A673 (cell line): ENCODE measurements at regions not wholly inside any gene's neighbourhood (a gene's known extent, or its start where the extent isn't known, plus 50 kb on each side); places are given as distances from the start of the nearest gene placed in this dataset.

Experiments
- BruUV-seq: library from RNA; stranded (reverse); fragments of 400-500 nt; replicated peaks from 2 replicates; lab custom pipeline; 2021; lab: Mats Ljungman, UMichigan
- CTCF ChIA-PET: fragments of 300-600 bp; sonication (Branson Sonifier 250); formaldehyde crosslinking; loops from one replicate; lab custom pipeline; 2022; ENCODE audit warnings: antibody characterized with exemption; lab: Charles Lee
- POLR2A ChIA-PET: fragments of 300-600 bp; sonication (Branson Sonifier 250); formaldehyde crosslinking; loops from one replicate; lab custom pipeline; 2022; ENCODE audit warnings: antibody characterized with exemption; ENCODE audit not compliant: low non-redundant PET; lab: Charles Lee
- DNase-seq: peaks from one replicate; pipeline ENCODE4 v3.0.0-alpha.2; 2015; ENCODE audit warnings: low spot score
- H3K27ac ChIP-seq: fragments of 200-600 bp; sonication (generic); 2 replicates; pipeline ENCODE4 v1.5.1; 2016; ENCODE audit warnings: mixed run types, low read depth, mild to moderate bottlenecking, mixed read lengths, antibody characterized with exemption, low read length; ENCODE audit not compliant: poor library complexity, severe bottlenecking
- H3K27me3 ChIP-seq: fragments of 200-600 bp; sonication (generic); replicated peaks from 2 replicates; pipeline ENCODE4 v1.6.1; 2017; ENCODE audit warnings: mixed run types, low read depth, mild to moderate bottlenecking, mixed read lengths, antibody characterized with exemption, low read length; ENCODE audit not compliant: insufficient read depth, poor library complexity
- H3K36me3 ChIP-seq: fragments of 200-600 bp; sonication (generic); 2 replicates; pipeline ENCODE4 v1.6.1; 2016; ENCODE audit warnings: mixed run types, mild to moderate bottlenecking, mixed read lengths, antibody characterized with exemption, low read length; ENCODE audit not compliant: insufficient read depth, poor library complexity, severe bottlenecking
- H3K4me1 ChIP-seq: fragments of 200-600 bp; sonication (generic); 2 replicates; pipeline ENCODE4 v1.6.1; 2017; ENCODE audit warnings: mixed run types, mild to moderate bottlenecking, mixed read lengths, antibody characterized with exemption, low read length; ENCODE audit not compliant: insufficient read depth, poor library complexity, severe bottlenecking
- H3K4me3 ChIP-seq: fragments of 200-600 bp; sonication (generic); 2 replicates; pipeline ENCODE4 v1.5.1; 2016; ENCODE audit warnings: low read depth, mixed run types, mild to moderate bottlenecking, mixed read lengths, low read length; ENCODE audit not compliant: poor library complexity, severe bottlenecking
- H3K9me3 ChIP-seq: fragments of 200-600 bp; sonication (generic); 2 replicates; pipeline ENCODE4 v1.6.1; 2016; ENCODE audit warnings: mixed run types, low read depth, mild to moderate bottlenecking, mixed read lengths, antibody characterized with exemption, low read length; ENCODE audit not compliant: poor library complexity, severe bottlenecking
- CTCF ChIP-seq: fragments of 300-800, 200-600 bp; sonication (generic); conservative IDR thresholded peaks from 2 replicates; pipeline ENCODE4 v1.5.1; 2017; ENCODE audit warnings: low read depth, mild to moderate bottlenecking, antibody characterized with exemption, low read length, moderate library complexity, mixed read lengths
- EZH2 ChIP-seq: fragments of 200-600 bp; sonication (generic); IDR thresholded peaks from 2 replicates; pipeline ENCODE4 v1.6.1; 2017; ENCODE audit warnings: borderline replicate concordance, low read depth, mild to moderate bottlenecking, mixed read lengths, antibody characterized with exemption, low read length; ENCODE audit not compliant: poor library complexity, severe bottlenecking
- intact Hi-C: fragments of 100-400 bp; cut with micrococcal nuclease; formaldehyde crosslinking; loops from one replicate; pipeline ENCODE4 v1.10.0; 2022; ENCODE audit not compliant: unreplicated experiment

- Histone ChIP-seq H3K4me1 (peaks cover 12% of the 10 kb centered on the region), H3K27me3 (no peaks in the 10 kb centered on the region), H3K27ac (no peak overlapping the region), H3K36me3 (no peaks in the 10 kb centered on the region), H3K9me3 (no peaks in the 10 kb centered on the region), H3K4me3 (no peak overlapping the region)
- TF ChIP-seq CTCF (no peak), EZH2 (no peak)
- ChIA-PET CTCF (no interaction called here), POLR2A (no interaction called here)
- BruUV-seq, result no TSS peak
- DNase-seq, result no peak
- intact Hi-C loops, result no loop called here
These were observed 501.4 kb downstream of the CCDC85A start for GRCh38 chr2:56685205-56685604.

GRCh38 chr2:56687169-56687568 lies 503.4 kb downstream of the CCDC85A start:
- Histone ChIP-seq H3K4me1 (no peaks in the 10 kb centered on the region), H3K27me3 (no peaks in the 10 kb centered on the region), H3K27ac (no peak overlapping the region), H3K36me3 (no peaks in the 10 kb centered on the region), H3K4me3 (no peak overlapping the region), H3K9me3 (no peaks in the 10 kb centered on the region)
- DNase-seq, result peak; percentile 37
- intact Hi-C loops, result no loop called here
- BruUV-seq, result no TSS peak
- ChIA-PET CTCF (no interaction called here), POLR2A (interaction anchor here (0.6 kb wide), 1 partner anchor 59 kb away, joined by 3 read pairs; no protein-coding TSS in a partner anchor)
- TF ChIP-seq EZH2 (no peak), CTCF (no peak)

- H3K9me3 ChIP-seq, result no peaks in the 10 kb centered on the region
- no peak overlapping the region for H3K27ac ChIP-seq
- POLR2A ChIA-PET, result no interaction called here
- BruUV-seq, result no TSS peak
- H3K4me3 ChIP-seq, result no peak overlapping the region
- H3K4me1 ChIP-seq, result no peaks in the 10 kb centered on the region
- CTCF ChIA-PET, result no interaction called here
- no peaks in the 10 kb centered on the region for H3K27me3 ChIP-seq
- H3K36me3 ChIP-seq, result no peaks in the 10 kb centered on the region
- DNase-seq, result no peak
- no peak for TF ChIP-seq EZH2
- TF ChIP-seq CTCF, result no peak
- intact Hi-C loops, result no loop called here
These were observed 504.9 kb downstream of the CCDC85A start for GRCh38 chr2:56688661-56689060.
